Suprapubic skin (tissue), 3 donors: ENCODE measurements at regions not wholly inside any gene's neighbourhood (a gene's known extent, or its start where the extent isn't known, plus 50 kb on each side); places are given as distances from the start of the nearest gene placed in this dataset.

Experiments
- POLR2A ChIP-seq, 2 donors: fragments of 450-650 bp; IDR thresholded peaks; one replicate each; pipeline ENCODE4 v1.6.1; 2017; ENCODE audit warnings: antibody characterized with exemption in 2 of 2, mild to moderate bottlenecking in 2 of 2, moderate library complexity in 2 of 2
- TF ChIP-seq, protein P1 (sequence below), 2 donors: fragments of 200-600 bp in 1 of 2; fragments of 450-650 bp in 1 of 2; sonication (generic) in 1 of 2; IDR thresholded peaks; one replicate each; pipeline ENCODE4 v1.5.1; 2016 to 2019; ENCODE audit warnings: antibody characterized with exemption in 2 of 2, mild to moderate bottlenecking in 1 of 2, moderate library complexity in 1 of 2

GRCh38 chr20:29419378-29419777 lies 1838.1 kb upstream of the DEFB115 start:
- TF ChIP-seq, protein P1, sequence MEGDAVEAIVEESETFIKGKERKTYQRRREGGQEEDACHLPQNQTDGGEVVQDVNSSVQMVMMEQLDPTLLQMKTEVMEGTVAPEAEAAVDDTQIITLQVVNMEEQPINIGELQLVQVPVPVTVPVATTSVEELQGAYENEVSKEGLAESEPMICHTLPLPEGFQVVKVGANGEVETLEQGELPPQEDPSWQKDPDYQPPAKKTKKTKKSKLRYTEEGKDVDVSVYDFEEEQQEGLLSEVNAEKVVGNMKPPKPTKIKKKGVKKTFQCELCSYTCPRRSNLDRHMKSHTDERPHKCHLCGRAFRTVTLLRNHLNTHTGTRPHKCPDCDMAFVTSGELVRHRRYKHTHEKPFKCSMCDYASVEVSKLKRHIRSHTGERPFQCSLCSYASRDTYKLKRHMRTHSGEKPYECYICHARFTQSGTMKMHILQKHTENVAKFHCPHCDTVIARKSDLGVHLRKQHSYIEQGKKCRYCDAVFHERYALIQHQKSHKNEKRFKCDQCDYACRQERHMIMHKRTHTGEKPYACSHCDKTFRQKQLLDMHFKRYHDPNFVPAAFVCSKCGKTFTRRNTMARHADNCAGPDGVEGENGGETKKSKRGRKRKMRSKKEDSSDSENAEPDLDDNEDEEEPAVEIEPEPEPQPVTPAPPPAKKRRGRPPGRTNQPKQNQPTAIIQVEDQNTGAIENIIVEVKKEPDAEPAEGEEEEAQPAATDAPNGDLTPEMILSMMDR (IDR thresholded peaks at IDR 0.05) = no peak
- no peak for TF ChIP-seq POLR2A (IDR thresholded peaks at IDR 0.05)
